Endodermal cell (in vitro differentiated cells): ENCODE measurements at regions not wholly inside any gene's neighbourhood (a gene's known extent, or its start where the extent isn't known, plus 50 kb on each side); places are given as distances from the start of the nearest gene placed in this dataset.

Experiments used
- DNase-seq: peaks from one replicate; pipeline ENCODE4 v3.0.0-alpha.2; 2017
- H3K27ac ChIP-seq: 2 replicates; pipeline ENCODE4 v1.5.1; 2013; ENCODE audit warnings: mild to moderate bottlenecking, low read depth, low read length, moderate library complexity
- H3K27me3 ChIP-seq: 2 replicates; pipeline ENCODE4 v1.6.1; 2013; ENCODE audit warnings: mild to moderate bottlenecking, low read length, moderate library complexity; ENCODE audit not compliant: insufficient read depth, control insufficient read depth, poor library complexity, severe bottlenecking
- H3K36me3 ChIP-seq: 2 replicates; pipeline ENCODE4 v1.7.0; 2013; ENCODE audit warnings: mild to moderate bottlenecking, low read length, moderate library complexity; ENCODE audit not compliant: control insufficient read depth, insufficient read depth
- H3K4me1 ChIP-seq: one replicate; pipeline ENCODE4 v1.7.0; 2013; ENCODE audit warnings: low read length; ENCODE audit not compliant: control insufficient read depth, insufficient read depth
- H3K4me3 ChIP-seq: 2 replicates; pipeline ENCODE4 v1.5.1; 2013; ENCODE audit warnings: mild to moderate bottlenecking, low read length, moderate library complexity
- H3K9ac ChIP-seq: 2 replicates; pipeline ENCODE4 v1.6.1; 2013; ENCODE audit warnings: mild to moderate bottlenecking, low read length, moderate library complexity; ENCODE audit not compliant: poor library complexity, severe bottlenecking; ENCODE audit errors: extremely low read depth
- H3K9me3 ChIP-seq: 2 replicates; pipeline ENCODE4 v1.6.1; 2013; ENCODE audit warnings: mild to moderate bottlenecking, low read length, moderate library complexity; ENCODE audit not compliant: control insufficient read depth
- H3K27ac Mint-ChIP-seq: 2 replicates; pipeline ENCODE4 v1.8.0; 2020; ENCODE audit warnings: mixed read lengths
- H3K27me3 Mint-ChIP-seq: 2 replicates; pipeline ENCODE4 v1.8.0; 2021; ENCODE audit warnings: mild to moderate bottlenecking, mixed read lengths; ENCODE audit not compliant: insufficient read depth
- H3K36me3 Mint-ChIP-seq: 2 replicates; pipeline ENCODE4 v1.8.0; 2020; ENCODE audit warnings: low read depth, mixed read lengths
- H3K4me1 Mint-ChIP-seq: 2 replicates; pipeline ENCODE4 v1.8.0; 2020; ENCODE audit warnings: mixed read lengths
- H3K4me3 Mint-ChIP-seq: 2 replicates; pipeline ENCODE4 v1.8.0; 2020; ENCODE audit warnings: mild to moderate bottlenecking, moderate library complexity, mixed read lengths
- H3K9me3 Mint-ChIP-seq: 2 replicates; pipeline ENCODE4 v1.8.0; 2020; ENCODE audit warnings: mild to moderate bottlenecking, mixed read lengths
- WGBS, 2 experiments: methylation state at CpG; one replicate each; pipeline versions ENCODE4 v1.1.5 to v1.1.7; 2013; ENCODE audit warnings: missing lambda C conversion rate in 2 of 2, mixed read lengths in 1 of 2; ENCODE audit not compliant: insufficient coverage in 1 of 2, insufficient read length in 1 of 2; 5-methylcytosine and 5-hydroxymethylcytosine counted together
- TF ChIP-seq, protein P1 (sequence below): fragments of 200-600 bp; sonication (generic); conservative IDR thresholded peaks from 2 replicates; pipeline ENCODE4 v1.5.0; 2021; ENCODE audit warnings: antibody characterized with exemption, mild to moderate bottlenecking

DNA sequence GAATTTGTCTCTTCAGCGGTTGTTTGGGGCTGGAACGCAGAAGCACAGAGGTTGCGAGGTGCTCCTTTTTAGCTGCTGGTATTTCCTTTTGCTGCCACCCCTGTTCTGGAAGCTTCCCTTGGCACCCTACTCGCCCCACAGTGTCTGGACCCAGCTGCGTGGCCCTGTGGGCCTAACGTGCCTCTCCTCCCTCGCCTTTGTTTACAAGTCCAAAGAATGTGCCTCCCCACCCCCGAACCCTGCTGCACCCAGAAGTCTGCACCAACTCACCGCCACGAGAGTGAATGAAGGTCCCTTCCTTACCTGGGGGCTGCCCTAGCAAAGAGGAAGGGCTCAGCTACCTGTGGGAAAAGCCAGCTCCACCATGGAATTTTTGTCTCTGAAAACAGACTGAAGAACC, 139.7 kb upstream of the RPS6KA2 start:
- no peaks in the 10 kb centered on the region for H3K27me3 ChIP-seq
- no peaks in the 10 kb centered on the region for H3K9me3 ChIP-seq
- H3K4me3 ChIP-seq, result no peak overlapping the region
- H3K9me3 Mint-ChIP-seq, result no peaks in the 10 kb centered on the region
- DNase-seq, result peak; percentile 51
- H3K4me1 ChIP-seq, result peaks cover 4% of the 10 kb centered on the region
- peak overlapping the region; percentile 40 for H3K27ac Mint-ChIP-seq
- TF ChIP-seq, protein P1, sequence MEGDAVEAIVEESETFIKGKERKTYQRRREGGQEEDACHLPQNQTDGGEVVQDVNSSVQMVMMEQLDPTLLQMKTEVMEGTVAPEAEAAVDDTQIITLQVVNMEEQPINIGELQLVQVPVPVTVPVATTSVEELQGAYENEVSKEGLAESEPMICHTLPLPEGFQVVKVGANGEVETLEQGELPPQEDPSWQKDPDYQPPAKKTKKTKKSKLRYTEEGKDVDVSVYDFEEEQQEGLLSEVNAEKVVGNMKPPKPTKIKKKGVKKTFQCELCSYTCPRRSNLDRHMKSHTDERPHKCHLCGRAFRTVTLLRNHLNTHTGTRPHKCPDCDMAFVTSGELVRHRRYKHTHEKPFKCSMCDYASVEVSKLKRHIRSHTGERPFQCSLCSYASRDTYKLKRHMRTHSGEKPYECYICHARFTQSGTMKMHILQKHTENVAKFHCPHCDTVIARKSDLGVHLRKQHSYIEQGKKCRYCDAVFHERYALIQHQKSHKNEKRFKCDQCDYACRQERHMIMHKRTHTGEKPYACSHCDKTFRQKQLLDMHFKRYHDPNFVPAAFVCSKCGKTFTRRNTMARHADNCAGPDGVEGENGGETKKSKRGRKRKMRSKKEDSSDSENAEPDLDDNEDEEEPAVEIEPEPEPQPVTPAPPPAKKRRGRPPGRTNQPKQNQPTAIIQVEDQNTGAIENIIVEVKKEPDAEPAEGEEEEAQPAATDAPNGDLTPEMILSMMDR, result no peak
- no peaks in the 10 kb centered on the region for H3K27me3 Mint-ChIP-seq
- no peaks in the 10 kb centered on the region for H3K36me3 ChIP-seq
- WGBS, 2 experiments, result 72 to 91% methylated on average over 4 to 10 of the region's 10 CpGs
- no peak overlapping the region for H3K27ac ChIP-seq
- H3K9ac ChIP-seq, result no peak overlapping the region
- no peaks in the 10 kb centered on the region for H3K36me3 Mint-ChIP-seq
- H3K4me3 Mint-ChIP-seq, result no peak overlapping the region
- H3K4me1 Mint-ChIP-seq, result peaks cover 15% of the 10 kb centered on the region

DNA sequence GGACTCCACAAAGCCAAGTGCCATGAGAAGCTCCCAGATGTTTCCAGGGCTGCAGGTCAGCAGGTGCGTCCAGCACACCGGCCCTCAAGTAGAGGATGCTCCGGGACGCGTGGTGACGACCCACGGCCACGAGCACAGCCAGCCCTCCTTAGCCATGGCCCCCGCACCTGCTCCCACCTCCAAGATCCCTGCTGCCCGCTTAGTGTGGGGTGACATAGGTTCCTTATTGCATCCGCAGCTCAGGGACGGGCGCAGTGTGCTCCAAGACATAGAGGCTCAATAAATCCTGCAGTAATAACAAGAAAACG, 138.1 kb upstream of the RPS6KA2 start:
- Mint-ChIP-seq H3K4me1 (peaks cover 13% of the 10 kb centered on the region), H3K27ac (no peak overlapping the region), H3K36me3 (no peaks in the 10 kb centered on the region), H3K4me3 (no peak overlapping the region), H3K27me3 (no peaks in the 10 kb centered on the region), H3K9me3 (no peaks in the 10 kb centered on the region)
- WGBS, 2 experiments, result 93 to 96% methylated on average over 6 to 14 of the region's 14 CpGs
- Histone ChIP-seq H3K36me3 (no peaks in the 10 kb centered on the region), H3K27me3 (no peaks in the 10 kb centered on the region), H3K27ac (no peak overlapping the region), H3K9me3 (no peaks in the 10 kb centered on the region), H3K4me1 (peaks cover 4% of the 10 kb centered on the region), H3K4me3 (no peak overlapping the region), H3K9ac (no peak overlapping the region)
- no peak for DNase-seq
- TF ChIP-seq, protein P1, result no peak

DNA sequence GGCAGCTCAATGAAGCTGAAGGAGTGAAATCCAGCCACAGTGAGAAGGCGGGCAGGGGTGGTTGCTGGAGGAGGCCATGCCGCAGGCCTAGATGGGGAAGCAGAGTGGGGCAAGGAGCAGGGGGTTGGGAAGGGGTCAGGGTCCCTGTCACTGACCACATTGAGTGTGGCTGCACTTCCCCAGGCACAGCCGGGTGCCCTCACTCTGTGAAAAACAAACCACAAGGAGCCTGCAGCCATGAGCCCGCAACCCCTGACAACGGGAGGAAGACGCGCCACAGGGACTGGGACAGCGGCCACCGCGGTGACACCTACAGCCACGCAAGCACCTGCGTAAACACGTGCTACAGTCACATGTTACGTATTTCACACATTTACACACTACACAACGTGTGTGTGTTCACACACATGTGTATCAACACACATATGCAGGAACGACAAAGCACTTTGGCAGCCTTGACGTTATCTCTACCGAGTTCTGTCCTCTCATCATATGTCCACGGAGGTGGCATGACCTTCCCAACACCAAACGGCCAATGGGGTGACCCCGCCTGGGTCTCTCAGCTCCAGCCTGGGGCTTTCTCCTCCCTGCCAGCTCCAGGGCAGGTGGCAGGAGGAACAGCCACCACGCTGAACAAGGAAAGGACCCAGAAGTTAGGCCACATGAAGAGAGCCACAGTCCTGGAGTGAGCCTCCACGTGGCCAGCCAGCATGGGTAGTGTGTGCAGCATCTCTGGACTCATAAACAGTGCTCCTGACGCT, 137.6 kb upstream of the RPS6KA2 start:
- H3K9ac ChIP-seq, result no peak overlapping the region
- H3K27ac ChIP-seq, result no peak overlapping the region
- peaks cover 4% of the 10 kb centered on the region for H3K4me1 ChIP-seq
- peak; percentile 36 for DNase-seq
- Mint-ChIP-seq H3K36me3 (no peaks in the 10 kb centered on the region), H3K9me3 (no peaks in the 10 kb centered on the region), H3K27ac (no peak overlapping the region), H3K4me1 (peaks cover 13% of the 10 kb centered on the region), H3K27me3 (no peaks in the 10 kb centered on the region), H3K4me3 (no peak overlapping the region)
- no peak overlapping the region for H3K4me3 ChIP-seq
- 93 to 96% methylated on average over 20 to 24 of the region's 24 CpGs for WGBS, 2 experiments
- no peaks in the 10 kb centered on the region for H3K36me3 ChIP-seq
- TF ChIP-seq, protein P1, result no peak
- no peaks in the 10 kb centered on the region for H3K9me3 ChIP-seq
- H3K27me3 ChIP-seq, result no peaks in the 10 kb centered on the region
